22Rv1 (cell line): ENCODE measurements at regions not wholly inside any gene's neighbourhood (a gene's known extent, or its start where the extent isn't known, plus 50 kb on each side); places are given as distances from the start of the nearest gene placed in this dataset.

Experiments
- H3K27ac ChIP-seq: fragments of 450-650 bp; 2 replicates; pipeline ENCODE4 v1.5.1; 2017
- ZFX ChIP-seq: fragments of 450-650 bp; IDR thresholded peaks from 2 replicates; pipeline ENCODE4 v1.6.1; 2017; ENCODE audit warnings: antibody characterized with exemption, borderline replicate concordance
- TF ChIP-seq, protein P1 (sequence below): fragments of 450-650 bp; IDR thresholded peaks from 2 replicates; pipeline ENCODE4 v1.5.1; 2017; ENCODE audit warnings: mild to moderate bottlenecking

DNA sequence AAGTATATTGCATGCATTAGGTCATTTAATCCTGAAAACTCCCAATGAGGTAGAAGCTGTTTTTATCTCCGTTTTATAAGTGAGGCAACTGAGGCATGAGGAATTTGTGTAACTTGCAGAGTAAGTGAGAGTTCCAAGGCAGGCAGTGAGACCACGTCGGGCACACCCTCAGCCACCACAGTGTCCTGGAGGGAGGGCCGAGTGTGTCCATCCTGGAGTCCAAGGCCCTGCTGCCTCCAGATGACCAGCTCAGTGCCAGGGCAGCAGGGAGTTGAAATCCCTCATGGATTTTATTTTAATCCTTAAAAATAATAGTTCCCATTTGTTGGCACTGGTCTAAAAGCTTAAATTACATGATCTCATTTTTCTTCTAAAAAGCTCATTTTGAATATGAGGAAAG, 104.6 kb upstream of the SMIM23 start:
- H3K27ac ChIP-seq, result no peak overlapping the region
- TF ChIP-seq ZFX, result no peak
- TF ChIP-seq, protein P1, sequence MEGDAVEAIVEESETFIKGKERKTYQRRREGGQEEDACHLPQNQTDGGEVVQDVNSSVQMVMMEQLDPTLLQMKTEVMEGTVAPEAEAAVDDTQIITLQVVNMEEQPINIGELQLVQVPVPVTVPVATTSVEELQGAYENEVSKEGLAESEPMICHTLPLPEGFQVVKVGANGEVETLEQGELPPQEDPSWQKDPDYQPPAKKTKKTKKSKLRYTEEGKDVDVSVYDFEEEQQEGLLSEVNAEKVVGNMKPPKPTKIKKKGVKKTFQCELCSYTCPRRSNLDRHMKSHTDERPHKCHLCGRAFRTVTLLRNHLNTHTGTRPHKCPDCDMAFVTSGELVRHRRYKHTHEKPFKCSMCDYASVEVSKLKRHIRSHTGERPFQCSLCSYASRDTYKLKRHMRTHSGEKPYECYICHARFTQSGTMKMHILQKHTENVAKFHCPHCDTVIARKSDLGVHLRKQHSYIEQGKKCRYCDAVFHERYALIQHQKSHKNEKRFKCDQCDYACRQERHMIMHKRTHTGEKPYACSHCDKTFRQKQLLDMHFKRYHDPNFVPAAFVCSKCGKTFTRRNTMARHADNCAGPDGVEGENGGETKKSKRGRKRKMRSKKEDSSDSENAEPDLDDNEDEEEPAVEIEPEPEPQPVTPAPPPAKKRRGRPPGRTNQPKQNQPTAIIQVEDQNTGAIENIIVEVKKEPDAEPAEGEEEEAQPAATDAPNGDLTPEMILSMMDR, result no peak

DNA sequence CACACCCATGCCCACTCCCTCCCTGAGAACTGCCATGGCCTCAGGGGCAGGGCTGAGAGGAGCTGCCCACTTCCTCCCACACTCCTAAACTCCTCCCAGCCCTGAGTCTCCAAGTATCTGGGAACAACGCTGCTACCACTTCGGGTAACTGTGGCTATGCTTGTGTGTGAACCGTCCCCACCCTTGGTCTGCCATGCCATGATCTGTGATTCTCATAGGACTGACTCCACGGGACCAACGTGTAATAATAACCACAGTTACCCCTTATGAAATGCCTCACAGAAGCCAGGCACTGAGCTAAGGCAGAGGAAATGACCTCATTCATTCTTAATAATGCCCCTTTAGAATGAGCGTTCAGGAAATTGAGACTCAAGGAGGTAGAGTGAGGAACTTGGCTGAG, 103.9 kb upstream of the SMIM23 start:
- no peak overlapping the region for H3K27ac ChIP-seq
- TF ChIP-seq, protein P1, result no peak
- TF ChIP-seq ZFX, result no peak

- no peak overlapping the region for H3K27ac ChIP-seq
Measured at GRCh38 chr5:171682801-171683200, 102.8 kb upstream of the SMIM23 start.

GRCh38 chr5:171684169-171684568, 101.4 kb upstream of the SMIM23 start:
- H3K27ac ChIP-seq, result no peak overlapping the region
- no peak for TF ChIP-seq ZFX
- TF ChIP-seq, protein P1, result no peak

More at GRCh38 chr5:171682801-171683200, 102.8 kb upstream of the SMIM23 start:
- TF ChIP-seq, protein P1, result no peak
- no peak for TF ChIP-seq ZFX

- TF ChIP-seq, protein P1, result no peak
- TF ChIP-seq ZFX, result no peak
- no peak overlapping the region for H3K27ac ChIP-seq
Measured at GRCh38 chr5:171688696-171689495, 96.7 kb upstream of the SMIM23 start.

- TF ChIP-seq, protein P1, result no peak
- TF ChIP-seq ZFX, result no peak
- no peak overlapping the region for H3K27ac ChIP-seq
Measured at GRCh38 chr5:171689853-171690417, 95.7 kb upstream of the SMIM23 start.

DNA sequence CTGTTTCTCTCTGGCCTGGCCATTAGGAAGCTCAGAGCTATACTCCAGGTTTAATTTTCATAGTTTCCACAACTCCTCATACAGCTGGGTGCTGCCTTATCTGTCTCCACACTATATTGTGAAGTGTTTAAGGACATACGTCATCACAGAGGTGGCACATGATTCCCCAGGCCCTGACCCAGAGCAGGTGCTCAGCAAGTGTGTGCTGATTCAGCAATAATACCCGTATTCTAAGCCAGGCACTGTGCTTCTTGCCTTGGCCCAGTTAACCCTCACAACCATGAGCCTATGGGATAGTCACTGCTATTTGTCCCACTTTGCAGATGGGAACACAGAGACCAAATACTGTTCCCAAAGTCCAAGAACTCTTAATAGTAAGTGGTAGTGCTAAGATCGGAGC, 93.5 kb upstream of the SMIM23 start:
- TF ChIP-seq, protein P1, result no peak
- TF ChIP-seq ZFX, result no peak
- no peak overlapping the region for H3K27ac ChIP-seq
